ENCODE measurements at regions not wholly inside any gene's neighbourhood (a gene's known extent, or its start where the extent isn't known, plus 50 kb on each side); places are given as distances from the start of the nearest gene placed in this dataset.
"Not testable (repeated sequence)": the region's sequence is repeated elsewhere in the genome, so short reads cannot be mapped to it uniquely, and the experiment has no call there.

DNA sequence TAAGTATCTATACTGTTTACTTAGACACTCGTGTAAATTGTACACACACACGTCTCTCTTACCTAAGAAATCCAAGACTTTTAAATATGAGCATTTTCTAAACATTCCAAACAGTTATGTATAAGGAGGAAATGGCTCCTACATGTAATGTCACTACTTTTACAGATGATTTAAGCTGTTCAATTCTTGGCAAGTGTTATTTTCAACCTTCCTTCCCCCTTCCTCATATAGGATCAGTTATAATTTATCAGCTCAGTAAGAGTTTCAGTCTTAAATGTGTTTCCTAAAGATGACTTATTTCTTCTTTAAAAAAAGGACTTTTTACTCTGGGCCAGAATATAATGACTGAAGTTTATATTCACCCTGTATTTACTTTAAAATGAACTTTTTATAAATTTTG lies 601.1 kb downstream of the ANKRD50 start:
- no peak for TF ChIP-seq ZNF274 (IDR thresholded peaks at IDR 0.05; ENCODE audit: low read depth, low read length)
- H3K4me3 ChIP-seq (ENCODE audit: low read length) = no peak overlapping the region

DNA sequence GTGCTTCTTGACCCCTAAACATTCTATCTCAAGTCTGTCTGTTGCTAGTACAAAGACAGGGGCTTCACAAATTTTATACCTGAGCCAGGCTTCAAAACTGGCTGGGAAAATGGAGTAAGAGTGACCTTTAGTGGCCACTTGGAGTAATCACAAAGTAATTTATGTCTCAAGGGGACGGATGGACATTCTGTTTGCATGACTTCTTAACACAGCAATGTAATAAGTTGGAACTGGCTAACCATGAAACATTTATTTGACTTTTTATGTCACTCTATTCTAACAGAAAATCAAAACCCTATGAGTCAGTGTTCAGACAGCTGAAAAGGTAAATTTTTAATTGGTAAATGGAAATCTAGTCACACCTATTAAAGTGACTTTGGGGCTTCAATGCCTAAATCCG lies 600.6 kb downstream of the ANKRD50 start:
- no peak overlapping the region for H3K4me3 ChIP-seq (ENCODE audit: low read length)
- TF ChIP-seq ZNF274 (IDR thresholded peaks at IDR 0.05; ENCODE audit: low read depth, low read length) = no peak

DNA sequence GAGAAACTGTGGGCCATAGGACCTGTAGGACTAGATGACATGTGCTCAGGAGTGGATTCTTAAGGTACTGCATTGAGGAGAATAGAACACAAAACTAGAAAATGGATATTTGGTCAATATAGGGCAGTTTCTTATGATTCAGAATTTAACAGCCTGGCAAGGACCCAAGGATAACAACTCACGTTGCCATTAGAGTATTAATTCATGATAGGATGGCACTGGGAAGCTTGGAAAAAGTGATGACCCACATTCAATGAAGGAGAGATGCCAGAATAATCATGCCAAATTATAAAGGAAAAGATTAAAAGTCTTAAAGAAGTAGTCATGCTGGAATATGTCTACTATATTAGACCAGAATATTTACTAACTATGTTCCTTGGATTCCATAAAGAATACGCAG lies 594.5 kb downstream of the ANKRD50 start:
- H3K4me3 ChIP-seq (ENCODE audit: low read length) = no peak overlapping the region
- TF ChIP-seq ZNF274 (IDR thresholded peaks at IDR 0.05; ENCODE audit: low read depth, low read length) = no peak

DNA sequence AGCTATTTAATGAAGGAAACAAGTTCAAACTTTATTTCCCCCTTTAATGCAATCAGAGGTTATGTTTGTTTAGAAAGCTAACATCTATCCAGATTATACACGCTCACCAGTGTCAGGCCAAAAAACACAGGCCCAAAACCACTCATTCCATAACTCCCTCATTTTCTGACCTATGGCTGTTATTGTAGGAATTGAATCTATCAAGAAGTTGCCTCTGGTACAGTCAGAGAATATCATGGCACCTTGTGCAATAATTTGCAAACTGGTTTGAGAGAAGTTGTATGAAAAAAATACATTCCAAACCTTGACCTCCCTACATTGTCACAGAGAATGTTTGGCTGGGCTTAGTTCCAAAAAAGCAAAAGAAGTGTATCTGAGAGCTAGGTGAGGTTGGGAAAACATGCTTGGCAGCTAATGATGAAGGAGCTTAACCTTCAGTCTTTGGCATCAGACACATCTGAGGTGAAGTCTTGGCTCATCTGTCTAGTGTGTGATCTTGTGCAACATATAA lies 591.0 kb downstream of the ANKRD50 start:
- H3K4me3 ChIP-seq (ENCODE audit: low read length) = no peak overlapping the region
- TF ChIP-seq ZNF274 (IDR thresholded peaks at IDR 0.05; ENCODE audit: low read depth, low read length) = no peak

DNA sequence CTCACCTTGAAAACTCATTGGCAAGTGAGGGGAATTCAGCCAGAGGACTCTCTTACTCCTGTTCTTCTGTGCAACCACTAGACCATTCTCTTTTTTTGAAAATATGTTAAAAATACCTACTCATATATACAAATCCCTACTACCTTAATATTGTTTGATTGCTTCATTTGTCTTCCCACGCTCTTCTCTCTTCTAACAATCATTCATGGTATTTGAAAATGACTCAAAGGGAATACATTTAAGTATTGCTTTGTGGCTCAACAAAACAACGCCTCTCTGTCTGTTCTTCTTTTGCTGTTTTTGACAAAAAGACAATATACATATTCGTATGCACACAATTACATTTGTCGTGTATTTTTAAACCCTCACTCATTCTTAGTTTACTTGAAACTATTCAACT lies 589.4 kb downstream of the ANKRD50 start:
- no peak for TF ChIP-seq ZNF274 (IDR thresholded peaks at IDR 0.05; ENCODE audit: low read depth, low read length)
- no peak overlapping the region for H3K4me3 ChIP-seq (ENCODE audit: low read length)

DNA sequence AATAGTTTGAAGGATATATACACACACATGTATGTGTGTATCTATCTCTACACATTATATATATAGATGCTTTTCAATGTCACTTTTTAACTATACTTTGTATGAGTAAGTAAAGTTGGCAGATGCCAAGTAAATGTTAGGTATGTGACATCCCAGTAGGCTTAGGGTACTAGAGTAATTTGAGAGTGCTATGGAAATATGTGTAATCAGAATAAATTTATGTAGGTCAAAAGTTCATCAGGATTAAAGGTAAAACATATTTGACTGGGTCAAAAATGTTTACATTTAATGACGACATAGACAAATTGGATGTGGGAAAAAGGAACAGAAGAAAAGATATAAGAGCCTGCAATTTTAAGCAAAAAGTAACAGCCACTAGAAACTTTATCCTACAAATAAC lies 588.8 kb downstream of the ANKRD50 start:
- no peak overlapping the region for H3K4me3 ChIP-seq (ENCODE audit: low read length)
- TF ChIP-seq ZNF274 (IDR thresholded peaks at IDR 0.05; ENCODE audit: low read depth, low read length) = no peak

DNA sequence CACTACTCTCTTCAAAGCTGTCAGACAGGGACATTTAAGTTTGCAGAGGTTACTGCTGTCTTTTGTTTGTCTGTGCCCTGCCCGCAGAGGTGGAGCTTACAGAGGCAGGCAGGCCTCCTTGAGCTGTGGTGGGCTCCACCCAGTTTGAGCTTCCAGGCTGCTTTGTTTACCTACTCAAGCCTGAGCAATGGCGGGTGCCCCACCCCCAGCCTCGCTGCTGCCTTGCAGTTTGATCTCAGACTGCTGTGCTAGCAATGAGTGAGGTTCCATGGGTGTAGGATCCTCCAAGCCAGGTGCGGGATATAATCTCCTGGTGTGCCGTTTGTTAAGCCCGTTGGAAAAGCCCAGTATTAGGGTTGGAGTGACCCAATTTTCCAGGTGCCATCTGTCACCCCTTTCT lies 581.2 kb downstream of the ANKRD50 start:
- not testable (repeated sequence) for H3K4me3 ChIP-seq (ENCODE audit: low read length)

DNA sequence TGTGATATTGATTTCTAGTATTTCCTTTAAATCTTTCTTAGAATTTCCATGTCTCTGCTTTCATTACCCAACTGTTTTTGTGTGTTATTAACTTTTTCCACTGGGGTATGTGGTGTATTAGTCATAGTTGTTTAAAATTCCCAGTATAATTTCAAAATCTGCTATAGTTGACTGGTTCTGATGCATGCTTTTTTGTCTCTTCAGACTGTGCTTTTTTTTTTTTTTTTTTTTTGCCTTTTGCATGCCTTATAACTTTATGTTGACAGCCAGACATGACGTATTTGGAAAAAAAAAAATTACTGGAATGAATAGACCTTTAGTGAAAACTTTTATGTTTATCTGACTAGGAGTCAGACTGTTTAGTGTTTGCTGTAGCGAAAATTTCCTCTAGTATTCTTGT lies 580.4 kb downstream of the ANKRD50 start:
- TF ChIP-seq ZNF274 (IDR thresholded peaks at IDR 0.05; ENCODE audit: low read depth, low read length) = no peak
- H3K4me3 ChIP-seq (ENCODE audit: low read length) = no peak overlapping the region

DNA sequence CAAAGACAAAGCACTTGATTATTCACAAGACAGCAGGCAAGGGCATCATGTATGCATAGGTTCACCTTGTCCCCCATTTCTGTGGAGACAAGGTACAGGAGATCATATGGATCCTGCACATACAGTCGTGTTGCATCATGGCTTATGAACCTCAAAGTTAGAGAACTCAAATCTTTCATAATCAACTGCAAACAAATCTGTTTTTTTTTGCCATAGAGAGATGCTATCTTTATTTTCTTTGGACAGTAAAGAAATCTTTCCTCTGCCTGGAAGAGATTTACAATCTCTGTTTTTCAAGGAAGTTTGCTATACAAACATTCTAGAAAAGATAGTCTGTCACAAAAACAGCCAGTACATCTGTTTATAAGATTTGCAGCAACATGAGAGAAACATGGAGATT lies 578.8 kb downstream of the ANKRD50 start:
- no peak overlapping the region for H3K4me3 ChIP-seq (ENCODE audit: low read length)
- TF ChIP-seq ZNF274 (IDR thresholded peaks at IDR 0.05; ENCODE audit: low read depth, low read length) = no peak

DNA sequence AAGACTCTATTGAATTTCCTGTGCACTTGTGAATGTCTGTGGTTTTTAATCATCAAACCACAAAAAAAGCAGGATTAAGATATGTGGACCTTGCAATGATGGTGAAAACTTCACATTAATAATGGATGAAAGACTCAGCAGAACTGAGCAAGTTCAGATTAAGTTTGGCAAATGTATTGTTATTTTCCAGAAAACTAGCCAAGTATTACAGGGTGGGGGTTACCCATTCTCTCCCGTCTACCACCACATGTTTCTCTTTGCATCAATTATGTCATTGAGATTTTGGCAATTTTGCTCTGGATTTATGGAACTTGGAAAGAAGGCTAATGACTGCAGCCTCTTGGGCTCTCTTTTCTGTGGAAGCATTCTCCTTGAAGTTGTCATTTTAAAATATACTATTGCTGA lies 577.1 kb downstream of the ANKRD50 start:
- no peak overlapping the region for H3K4me3 ChIP-seq (ENCODE audit: low read length)
- TF ChIP-seq ZNF274 (IDR thresholded peaks at IDR 0.05; ENCODE audit: low read depth, low read length) = no peak

DNA sequence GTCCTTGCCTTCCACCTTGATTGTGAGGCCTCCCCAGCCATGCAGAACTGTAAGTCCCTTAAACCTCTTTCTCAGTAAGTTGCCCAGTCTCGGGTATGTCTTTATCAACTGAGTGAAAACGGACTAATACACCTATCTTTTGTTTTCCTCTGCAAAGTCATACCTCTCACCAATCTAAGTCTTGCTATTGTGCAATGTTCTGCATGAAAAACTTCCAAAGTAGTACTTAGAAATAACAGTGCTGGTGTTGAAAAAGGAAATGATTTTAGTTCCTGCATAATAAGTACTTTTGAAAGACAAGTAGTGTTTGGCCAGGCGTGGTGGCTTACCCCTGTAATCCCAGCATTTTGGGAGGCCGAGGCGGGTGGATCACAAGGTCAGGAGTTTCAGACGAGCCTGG lies 573.5 kb downstream of the ANKRD50 start:
- H3K4me3 ChIP-seq (ENCODE audit: low read length) = no peak overlapping the region
- TF ChIP-seq ZNF274 (IDR thresholded peaks at IDR 0.05; ENCODE audit: low read depth, low read length) = no peak

DNA sequence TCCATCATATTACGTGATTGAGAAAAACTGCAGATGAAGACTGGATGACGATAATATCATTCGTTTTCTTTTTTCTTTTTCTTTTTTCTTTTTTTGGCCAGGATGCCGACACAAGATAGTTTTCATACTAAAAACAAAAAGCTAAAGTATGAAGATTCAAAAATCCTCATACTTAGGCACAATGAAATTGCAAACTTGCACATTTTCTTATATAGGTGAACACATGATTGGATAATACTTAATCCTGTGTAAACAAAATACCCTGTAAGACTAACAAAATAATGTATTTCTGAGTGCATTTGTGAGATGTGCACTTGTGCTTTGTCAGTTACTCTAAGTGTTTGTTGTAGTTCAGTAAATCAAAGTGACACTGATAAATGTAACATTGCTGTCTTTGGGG lies 568.9 kb downstream of the ANKRD50 start:
- TF ChIP-seq ZNF274 (IDR thresholded peaks at IDR 0.05; ENCODE audit: low read depth, low read length) = no peak
- no peak overlapping the region for H3K4me3 ChIP-seq (ENCODE audit: low read length)

DNA sequence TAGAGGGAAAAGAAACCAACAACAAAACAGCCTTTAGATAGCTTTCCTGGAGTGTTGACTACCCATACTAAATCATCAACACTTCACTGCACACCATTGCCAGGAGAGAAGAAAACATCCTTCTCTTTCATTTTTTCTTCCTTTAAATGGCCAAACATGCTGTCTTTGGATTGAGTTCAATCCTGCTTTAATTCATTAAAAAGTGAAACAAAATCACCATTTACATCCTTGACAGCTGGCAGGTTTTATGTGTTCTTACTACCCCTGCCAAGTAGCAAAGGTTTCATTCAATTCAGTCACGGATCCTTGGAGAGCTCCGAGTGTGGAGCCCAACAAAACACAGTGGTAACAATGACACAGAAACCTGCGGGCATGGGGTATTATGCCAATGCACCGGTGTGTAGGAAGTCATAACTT lies 568.3 kb downstream of the ANKRD50 start:
- no peak overlapping the region for H3K4me3 ChIP-seq (ENCODE audit: low read length)
- no peak for TF ChIP-seq ZNF274 (IDR thresholded peaks at IDR 0.05; ENCODE audit: low read depth, low read length)

DNA sequence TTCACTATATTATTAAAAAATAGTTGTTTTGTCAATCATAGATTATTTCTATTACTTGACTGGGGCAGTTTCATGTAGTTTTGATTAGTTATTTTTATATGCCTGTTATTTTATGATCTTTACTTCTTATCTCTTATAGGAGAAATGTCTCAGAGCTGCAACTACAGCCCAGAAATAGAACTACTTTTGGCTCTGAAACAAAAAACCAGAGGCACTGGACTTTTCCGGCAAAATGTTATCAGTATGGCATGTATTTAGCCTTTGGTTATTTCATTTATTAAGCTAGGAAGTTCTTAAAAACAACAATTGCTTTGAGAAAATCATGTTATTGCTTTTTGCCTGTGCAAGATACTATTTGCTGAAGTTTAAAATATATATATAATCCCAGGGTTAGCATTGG lies 566.5 kb downstream of the ANKRD50 start:
- H3K4me3 ChIP-seq (ENCODE audit: low read length) = no peak overlapping the region
- TF ChIP-seq ZNF274 (IDR thresholded peaks at IDR 0.05; ENCODE audit: low read depth, low read length) = no peak

DNA sequence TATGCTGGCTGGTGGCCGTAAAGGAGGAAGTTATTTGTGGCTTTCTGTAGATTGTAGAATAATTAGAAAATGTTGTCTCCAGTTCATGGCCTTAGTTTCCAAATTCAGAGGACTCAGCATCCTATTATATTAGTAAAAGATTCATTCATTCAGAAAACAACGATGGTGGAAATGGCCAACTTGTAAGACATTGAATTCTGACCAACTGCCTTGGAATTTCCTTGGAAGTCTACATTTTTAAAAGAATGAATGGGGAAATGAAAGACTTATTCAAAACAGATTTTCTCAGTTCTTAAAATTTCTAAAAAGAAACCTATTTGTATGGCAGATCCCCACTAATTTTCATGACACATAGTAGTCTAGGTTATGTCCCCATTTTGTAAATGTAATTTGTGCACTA lies 561.5 kb downstream of the ANKRD50 start:
- no peak overlapping the region for H3K4me3 ChIP-seq (ENCODE audit: low read length)

DNA sequence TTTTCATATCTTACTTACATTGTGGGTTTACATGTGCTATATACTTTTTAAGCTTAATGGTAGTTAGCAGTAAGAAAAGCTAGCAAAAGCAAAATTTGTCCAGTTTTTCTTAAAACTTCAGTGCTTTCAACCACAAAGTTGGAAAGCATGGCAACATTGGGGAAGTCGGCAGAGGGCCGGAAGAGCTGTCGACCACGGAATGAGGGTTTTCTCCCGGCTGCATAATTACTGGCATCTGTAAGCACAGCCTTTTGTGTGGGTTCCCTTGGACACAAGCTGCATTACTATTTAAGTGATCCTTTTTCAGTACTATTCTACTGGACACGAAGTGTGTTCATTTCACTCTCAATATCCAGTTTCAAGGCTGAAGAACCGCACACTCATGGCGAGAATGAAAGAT lies 560.4 kb downstream of the ANKRD50 start:
- no peak for TF ChIP-seq ZNF274 (IDR thresholded peaks at IDR 0.05; ENCODE audit: low read depth, low read length)
- no peak overlapping the region for H3K4me3 ChIP-seq (ENCODE audit: low read length)

More for the DNA sequence above, 561.5 kb downstream of the ANKRD50 start:
- no peak for TF ChIP-seq ZNF274 (IDR thresholded peaks at IDR 0.05; ENCODE audit: low read depth, low read length)

Data from GM08714 (cell line).